Skin epidermis (tissue), 12 donors: ENCODE measurements at regions not wholly inside any gene's neighbourhood (a gene's known extent, or its start where the extent isn't known, plus 50 kb on each side); places are given as distances from the start of the nearest gene placed in this dataset.

Experiments used
- H3K27ac ChIP-seq, 21 experiments: fragments of 200-600 bp; sonication (generic) in 11 of 21; one replicate each; pipeline ENCODE4 v1.5.0; 2020; ENCODE audit warnings: mild to moderate bottlenecking in 3 of 21, inconsistent platforms in 2 of 21, moderate library complexity in 2 of 21
- H3K4me3 ChIP-seq, 7 experiments: fragments of 200-600 bp; sonication (generic) in 2 of 7; one replicate each; pipeline ENCODE4 v1.5.0; 2020; ENCODE audit warnings: inconsistent platforms in 2 of 7, mild to moderate bottlenecking in 2 of 7, moderate library complexity in 1 of 7

DNA sequence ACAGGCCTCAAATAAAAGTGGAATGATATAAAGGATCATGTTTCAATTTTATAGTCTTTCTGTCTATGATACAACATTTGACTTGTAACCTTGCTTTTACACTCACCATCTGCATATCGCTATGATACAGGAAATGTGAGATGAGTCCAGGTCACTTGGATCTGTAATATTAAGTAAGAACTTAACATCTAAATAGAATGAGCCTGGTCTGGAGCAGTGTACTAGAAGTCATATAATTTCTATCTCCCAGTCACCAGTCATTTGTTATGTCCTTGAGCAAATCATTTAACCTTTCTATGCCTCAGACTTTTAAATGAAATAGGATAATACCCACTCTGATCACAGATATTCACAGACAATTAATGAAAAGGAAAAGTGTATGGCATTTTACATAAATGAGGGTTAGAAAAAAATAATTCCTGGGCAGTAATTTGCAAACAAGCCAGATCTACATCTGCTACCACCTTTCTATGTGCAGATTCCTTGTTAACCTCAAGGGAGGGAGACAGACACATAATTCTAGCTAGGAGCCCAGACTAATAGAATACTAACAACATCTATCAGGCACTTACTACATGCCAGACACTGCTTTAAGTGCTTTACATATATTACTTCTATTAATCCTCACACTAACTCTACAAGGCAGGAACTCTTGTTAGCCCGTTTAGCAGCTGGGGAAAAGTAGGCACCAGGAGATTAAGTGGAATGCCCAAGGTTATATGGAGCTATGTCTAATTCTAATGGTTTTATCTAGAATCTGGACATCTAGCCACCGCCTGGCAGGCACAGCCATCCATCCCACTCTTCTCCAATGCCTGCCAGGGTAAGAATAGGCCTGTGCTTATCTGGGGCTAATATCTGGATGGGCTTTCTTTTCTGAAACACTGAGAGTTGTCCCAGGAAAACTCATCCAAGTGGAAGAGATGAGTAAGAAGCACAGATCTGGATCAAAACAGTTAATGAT is 313.6 kb upstream of the CDH20 start:
- Histone ChIP-seq H3K4me3 (no peak overlapping the region), H3K27ac (no peak overlapping the region)

DNA sequence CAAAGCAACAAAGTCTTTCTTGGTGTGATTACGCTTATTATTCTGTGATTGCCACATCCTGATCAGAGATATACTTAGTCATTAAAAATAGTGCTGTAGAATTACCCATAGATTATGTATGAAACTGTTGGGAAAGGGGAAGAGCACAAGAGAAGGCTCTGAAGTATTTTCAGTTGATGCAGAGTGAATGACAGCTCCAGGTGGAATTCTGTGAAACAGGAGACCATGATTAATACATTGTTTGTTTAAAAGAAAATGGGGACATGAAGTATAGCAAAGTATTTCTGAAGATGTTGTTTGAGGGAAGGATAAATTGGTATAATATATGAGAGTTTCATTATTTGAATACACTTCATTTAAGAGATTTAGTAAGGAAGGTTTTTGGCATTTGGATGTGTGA is 307.6 kb upstream of the CDH20 start:
- Histone ChIP-seq H3K27ac (no peak overlapping the region), H3K4me3 (no peak overlapping the region)

DNA sequence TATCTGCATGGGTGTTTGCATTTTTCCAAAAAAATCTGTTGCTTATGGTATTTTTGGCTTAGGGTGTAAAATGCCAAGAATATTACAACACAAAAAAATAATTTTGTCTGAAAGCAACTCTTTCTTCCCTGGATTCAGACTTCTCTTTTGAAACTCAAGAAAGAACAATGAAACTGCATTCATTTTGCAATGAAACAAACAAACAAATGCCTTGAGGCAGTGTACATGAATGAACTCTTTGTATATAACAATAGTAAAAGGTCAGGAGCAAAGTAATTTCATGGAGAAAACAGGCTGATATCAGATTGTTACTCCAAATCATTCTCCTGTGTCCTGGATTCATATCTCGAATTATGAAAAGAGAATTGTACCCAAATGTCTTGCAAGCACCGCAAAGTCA is 301.6 kb upstream of the CDH20 start:
- no peak overlapping the region for H3K4me3 ChIP-seq
- no peak overlapping the region for H3K27ac ChIP-seq

DNA sequence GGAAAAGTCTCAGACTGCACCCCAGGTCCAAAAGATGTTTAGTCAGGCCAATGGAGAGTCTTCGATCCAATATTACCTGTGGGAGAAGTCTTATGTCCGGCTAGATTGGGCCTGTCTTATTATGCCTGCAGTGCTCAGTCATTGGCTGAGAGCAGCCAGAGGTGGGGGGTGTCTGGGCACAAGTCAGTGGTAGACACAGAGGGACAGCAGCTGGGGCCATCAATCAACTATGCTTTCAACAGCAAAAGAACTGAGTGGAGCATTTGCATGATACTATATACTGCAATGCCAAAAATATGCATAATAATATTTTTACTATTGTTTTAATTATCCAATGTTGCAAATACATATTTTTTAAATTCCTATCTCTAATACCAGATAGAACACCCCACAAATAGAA is 298.6 kb upstream of the CDH20 start:
- no peak overlapping the region for H3K4me3 ChIP-seq

DNA sequence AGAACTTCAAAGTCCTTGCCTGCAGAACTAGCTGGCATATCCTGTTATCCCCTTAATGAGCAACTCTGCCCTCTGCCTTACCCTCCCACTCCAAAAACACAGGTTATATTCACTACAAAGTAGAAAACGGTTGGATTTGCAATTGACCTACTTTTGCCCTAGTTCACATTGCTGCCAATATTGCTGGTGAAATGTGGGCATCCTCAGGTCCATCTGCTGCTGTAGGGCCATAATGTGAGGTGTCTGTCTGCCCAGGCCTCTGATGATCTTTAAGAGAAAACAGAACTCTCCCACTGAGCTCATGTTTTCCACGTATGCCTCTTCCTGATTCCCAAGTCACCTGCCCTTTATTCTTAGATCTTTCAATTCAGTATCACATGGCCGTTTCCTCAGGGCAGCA is 294.0 kb upstream of the CDH20 start:
- H3K27ac ChIP-seq = no peak overlapping the region

More for the DNA sequence above, 298.6 kb upstream of the CDH20 start:
- no peak overlapping the region for H3K27ac ChIP-seq

DNA sequence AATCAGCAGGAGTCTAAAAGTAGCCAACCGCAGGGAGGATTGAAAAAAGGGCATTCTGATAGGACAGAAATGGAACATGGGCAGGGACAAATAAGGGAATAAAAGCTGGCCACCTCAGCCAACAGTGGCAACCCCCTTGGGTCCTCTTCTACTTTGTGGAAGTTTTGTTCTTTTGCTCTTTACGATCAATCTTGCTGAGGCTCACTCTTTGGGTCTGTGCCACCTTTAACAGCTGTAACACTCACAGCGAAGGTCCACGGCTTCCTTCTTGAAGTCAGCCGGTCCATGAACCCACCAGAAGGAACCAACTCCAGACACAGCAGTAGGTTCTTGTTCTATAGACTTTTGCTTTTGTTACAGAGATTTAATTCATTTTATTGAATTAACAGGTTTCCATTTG is 285.4 kb upstream of the CDH20 start:
- H3K27ac ChIP-seq = no peak overlapping the region
- no peak overlapping the region for H3K4me3 ChIP-seq

More for the DNA sequence above, 294.0 kb upstream of the CDH20 start:
- H3K4me3 ChIP-seq = no peak overlapping the region

DNA sequence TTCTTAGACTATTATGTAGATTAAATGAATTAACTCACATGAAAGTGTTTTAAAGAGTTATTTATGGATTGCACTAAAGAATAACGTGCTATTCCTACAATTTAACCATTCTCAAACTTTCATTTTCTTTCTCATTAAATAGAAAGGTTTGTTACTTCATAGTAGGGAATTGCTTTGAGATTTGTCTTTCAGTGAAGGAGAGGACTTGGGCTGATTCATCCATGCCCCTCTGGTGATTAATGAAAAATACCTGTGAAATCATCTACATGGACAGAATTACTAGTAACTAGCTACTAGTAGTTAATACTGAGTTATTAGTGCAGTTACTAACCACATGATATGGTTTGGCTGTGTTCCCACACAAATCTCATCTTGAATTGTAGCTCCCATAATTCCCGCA is 275.8 kb upstream of the CDH20 start:
- Histone ChIP-seq H3K27ac (no peak overlapping the region), H3K4me3 (no peak overlapping the region)

DNA sequence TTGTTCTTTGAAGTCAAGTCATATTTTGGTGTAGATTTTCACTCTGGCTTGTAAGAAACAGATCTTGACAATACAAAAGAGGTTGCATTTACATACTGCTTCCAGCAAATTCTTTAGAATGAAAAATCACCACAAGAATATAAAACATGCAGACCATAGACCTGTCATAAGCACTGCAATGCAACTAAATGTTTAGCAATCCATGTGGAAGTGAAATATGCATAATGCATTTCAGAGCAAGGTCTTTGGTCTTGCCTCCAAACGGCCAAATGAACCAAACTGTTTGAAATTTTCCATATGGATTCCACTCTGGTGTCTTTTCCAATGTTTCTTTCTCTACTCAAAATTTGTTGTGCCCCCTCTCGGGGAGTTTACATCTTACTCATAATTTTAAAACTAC is 271.0 kb upstream of the CDH20 start:
- H3K27ac ChIP-seq = no peak overlapping the region
- H3K4me3 ChIP-seq = no peak overlapping the region

DNA sequence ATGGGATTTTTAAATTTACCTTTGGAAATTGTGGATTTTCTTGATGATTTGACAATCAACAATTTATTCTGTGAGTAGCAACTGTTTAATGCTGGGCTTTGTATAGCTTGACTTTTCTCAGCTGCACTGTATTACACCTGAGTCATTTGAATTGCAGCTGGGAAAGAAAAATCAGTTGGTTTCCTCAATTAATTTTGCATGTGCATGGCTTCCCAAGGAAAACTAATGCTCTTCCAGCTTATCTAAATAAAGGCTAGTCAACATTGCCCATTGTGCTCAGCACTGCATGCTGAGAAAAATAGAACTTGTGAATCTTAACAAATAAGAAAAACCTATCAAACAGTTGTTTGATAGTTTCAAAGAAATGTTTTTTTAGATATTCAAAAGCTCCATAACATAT is 268.3 kb upstream of the CDH20 start:
- Histone ChIP-seq H3K4me3 (no peak overlapping the region), H3K27ac (no peak overlapping the region)

DNA sequence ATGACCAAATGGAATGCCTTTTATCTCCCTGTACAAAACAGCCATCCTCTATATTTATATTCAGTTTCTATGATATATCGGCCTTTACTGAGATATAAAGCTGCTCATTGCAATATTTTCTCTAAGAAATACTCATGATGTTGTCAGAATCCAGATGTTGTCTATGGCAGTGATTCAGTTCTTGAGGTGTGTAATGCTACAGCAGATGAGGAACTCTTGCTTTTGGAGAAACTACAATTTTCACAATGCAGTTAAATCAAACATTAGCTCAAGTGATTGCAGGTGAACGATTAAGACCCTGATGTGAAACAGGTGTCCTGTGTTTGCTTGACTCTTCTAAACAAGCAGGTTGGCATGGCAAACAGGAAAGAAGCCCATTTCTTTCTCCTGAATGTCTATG is 256.2 kb upstream of the CDH20 start:
- Histone ChIP-seq H3K27ac (no peak overlapping the region), H3K4me3 (no peak overlapping the region)

DNA sequence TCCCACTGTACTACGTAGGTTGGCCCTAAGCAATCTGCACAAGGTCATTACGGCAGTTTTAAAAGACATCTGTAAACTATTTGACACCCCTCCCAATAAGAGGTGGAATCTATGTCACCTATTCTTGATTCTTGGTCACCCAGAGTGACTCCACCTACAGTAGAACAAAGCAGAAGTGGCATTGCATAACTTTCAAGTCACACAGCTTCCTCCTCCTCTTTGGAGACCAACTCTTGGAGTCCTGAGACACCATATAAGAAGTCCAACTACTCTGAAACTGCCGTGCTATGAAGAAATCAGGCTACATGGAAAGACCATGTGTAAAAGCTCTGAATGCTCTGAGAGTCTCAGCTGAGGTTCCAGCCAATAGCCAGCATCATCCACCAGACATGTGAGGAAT is 253.5 kb upstream of the CDH20 start:
- H3K4me3 ChIP-seq = no peak overlapping the region
- H3K27ac ChIP-seq = no peak overlapping the region

DNA sequence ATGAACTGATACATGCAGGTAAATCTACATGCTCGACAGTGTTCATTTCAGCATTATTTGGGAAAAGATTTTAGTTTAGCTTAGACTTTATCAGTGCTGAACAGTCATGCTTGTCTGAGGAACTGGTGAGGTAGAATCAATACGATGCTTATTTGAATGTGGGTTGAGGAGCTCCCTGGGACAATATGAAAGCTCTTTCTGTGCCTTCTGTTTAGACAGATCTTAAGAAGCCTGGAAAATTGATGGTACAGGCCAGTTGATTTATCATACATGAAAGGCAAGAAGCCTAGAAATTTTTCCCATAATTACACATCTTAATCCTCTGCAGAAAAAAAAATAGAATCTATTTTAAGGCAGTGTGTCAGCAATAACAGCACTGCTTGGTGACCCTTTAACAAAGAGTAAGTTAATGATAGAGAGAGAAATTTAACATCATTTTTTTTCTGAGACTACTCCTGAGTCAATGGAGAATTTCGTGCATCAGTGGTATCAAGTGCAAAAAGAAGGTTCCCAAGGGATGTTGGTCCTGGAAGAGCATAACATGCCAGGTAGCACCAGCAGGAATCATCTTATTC is 252.2 kb upstream of the CDH20 start:
- Histone ChIP-seq H3K4me3 (no peak overlapping the region), H3K27ac (no peak overlapping the region)

DNA sequence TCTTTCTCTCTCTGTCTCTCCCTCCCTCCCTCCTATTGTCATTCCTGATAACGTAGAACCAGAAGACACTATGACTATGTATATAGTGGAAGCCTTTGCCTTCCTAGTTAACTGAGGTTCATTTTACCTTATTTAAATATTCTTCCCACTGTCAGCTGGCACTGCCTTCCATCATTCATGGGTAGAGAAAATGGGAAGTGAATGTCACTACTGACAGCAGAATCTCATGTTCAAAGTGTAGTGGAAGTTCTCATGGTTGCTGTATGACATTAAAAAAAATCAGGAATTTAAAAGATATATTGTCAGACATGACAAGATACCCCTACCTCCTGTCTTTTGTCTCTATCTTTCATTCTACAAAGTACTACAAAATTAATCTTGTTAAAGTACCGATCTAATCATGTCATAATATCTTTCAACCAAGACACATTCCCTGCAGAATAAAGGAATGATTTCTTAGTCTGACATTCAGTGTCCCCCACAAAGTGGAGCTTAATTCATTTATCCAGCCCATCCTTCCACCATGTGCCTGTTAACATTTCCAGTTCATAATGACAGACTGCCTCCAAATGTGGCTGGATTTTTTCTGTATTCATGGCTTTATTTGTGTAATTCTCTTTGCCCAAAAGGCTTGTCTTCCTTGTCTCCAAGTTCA is 250.1 kb upstream of the CDH20 start:
- Histone ChIP-seq H3K4me3 (no peak overlapping the region), H3K27ac (no peak overlapping the region)

DNA sequence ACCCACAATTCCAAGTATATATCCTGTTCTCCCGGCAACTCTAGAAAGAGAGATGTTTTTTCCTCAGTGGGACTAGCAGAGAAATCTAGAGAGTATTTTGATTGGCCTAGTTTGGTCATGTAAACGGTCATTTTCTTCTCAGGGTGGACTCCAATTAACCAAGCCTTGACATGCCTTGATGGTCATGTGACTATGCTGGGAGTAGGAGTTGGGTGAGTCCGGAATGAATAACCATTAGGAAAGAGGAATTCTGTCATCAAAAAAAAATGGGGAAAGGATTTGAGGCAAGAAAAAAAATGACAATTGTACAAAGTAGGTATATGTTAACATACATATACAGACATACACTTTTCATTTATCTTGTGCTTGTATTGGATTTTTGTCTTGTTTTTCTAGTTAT is 248.2 kb upstream of the CDH20 start:
- H3K27ac ChIP-seq = no peak overlapping the region
- no peak overlapping the region for H3K4me3 ChIP-seq

DNA sequence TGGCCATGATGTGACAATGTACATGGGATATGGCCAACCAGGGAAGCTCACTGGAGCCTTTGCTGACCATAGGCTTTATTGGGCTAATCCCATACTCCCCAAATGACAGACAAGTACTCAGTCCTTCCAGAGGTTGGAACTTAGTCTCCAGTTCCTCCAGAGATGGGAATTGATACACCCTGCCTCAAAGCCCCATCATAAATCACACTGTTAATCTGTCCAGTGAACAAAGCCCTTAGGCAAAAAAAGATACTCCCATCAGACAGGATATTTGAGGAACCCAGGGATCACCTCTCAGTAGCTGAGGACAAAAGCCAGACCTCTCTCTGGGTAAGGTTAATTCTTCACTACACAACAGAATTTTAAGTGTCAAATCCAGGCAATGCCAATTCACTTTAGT is 247.5 kb upstream of the CDH20 start:
- Histone ChIP-seq H3K4me3 (no peak overlapping the region), H3K27ac (no peak overlapping the region)

DNA sequence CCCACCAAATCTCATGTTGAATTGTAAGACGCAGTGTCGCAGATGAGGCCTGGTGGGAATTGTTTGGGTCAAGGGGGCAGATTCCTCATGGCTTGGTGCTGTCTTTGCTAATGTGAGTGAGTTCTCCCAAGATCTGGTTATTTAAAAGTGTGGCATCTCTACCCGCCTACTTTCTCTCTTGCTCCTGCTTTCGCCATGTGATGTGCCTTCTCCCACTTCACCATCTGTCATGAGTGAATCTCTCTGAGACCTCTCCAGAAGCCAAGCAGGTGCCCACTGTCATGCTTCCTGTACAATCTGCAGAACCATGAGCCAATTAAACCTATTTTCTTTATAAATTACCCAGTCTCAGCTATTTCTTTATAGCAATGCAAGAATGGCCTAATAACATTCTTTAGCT is 246.6 kb upstream of the CDH20 start:
- Histone ChIP-seq H3K4me3 (no peak overlapping the region), H3K27ac (no peak overlapping the region)

DNA sequence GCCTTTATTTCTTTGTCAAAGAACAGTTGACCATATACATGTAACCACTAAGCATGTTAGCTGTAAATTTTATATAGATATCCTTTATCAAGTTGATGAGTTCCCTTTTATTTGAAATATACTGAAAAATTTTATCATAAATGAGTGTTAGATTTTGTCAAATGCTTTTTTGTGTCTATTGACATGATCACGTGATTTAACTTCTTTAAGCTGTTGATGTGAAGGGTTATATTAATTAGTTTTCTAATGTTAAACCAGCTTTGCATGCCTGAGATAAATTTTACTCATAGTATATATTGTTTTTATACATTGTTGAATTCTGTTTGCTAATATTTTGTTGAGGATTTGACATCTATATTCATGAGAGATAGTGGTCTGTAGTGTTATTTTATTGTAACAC is 241.9 kb upstream of the CDH20 start:
- no peak overlapping the region for H3K4me3 ChIP-seq
- H3K27ac ChIP-seq = no peak overlapping the region

DNA sequence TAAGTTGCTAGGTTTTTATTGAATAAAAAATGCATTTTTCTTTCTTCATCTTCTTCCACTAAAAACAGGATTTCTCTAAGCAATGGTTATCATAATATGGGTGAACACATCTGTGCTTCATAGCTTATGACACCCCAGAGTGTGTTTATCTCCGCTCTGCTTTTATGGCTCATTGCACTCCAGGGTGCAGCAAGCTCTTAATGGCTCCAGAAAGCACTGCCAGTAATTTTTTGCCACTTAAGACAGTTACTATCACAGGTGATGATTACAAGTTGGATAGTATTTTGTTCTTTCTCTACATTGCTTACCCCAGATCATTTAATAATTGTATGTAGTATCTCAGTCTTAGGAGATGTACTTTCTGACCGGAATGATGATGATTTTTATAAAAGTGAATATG is 239.3 kb upstream of the CDH20 start:
- H3K4me3 ChIP-seq = no peak overlapping the region
- no peak overlapping the region for H3K27ac ChIP-seq

DNA sequence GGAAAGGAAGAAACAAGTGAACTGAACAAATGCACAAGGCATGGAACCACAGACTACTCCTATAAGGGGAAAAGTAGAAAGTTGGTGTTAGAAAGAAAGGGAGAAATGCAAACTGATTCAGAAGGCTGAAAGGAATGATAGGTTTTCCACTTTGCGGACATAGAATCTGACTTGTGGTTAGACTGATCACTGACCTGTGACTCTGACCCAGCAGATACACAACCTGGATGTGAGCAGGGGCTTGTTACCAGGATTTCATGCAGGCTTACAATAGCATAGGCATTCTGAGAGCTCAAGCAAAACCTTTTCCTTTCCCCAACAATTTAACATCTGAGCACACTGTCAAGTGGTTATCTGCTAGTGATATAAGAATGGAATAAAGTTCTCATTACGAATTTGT is 237.0 kb upstream of the CDH20 start:
- Histone ChIP-seq H3K27ac (no peak overlapping the region), H3K4me3 (no peak overlapping the region)

DNA sequence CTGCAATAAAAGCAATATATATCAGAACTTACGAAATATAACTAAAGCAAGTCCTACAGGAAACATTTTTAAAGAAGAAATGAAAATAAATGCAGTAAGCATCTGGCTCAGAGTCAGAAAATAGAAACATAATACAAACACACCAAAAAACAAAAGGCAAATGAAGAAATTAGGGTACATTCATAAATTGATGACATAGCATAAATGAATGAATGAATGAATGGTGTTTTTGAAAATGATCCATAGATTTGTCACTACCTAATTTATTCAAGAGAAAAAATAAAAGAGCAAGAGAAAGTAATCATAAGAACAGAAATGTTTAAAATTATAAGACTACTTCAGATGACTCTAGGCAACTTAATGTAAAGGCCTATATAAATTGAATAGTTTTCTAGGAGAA is 226.1 kb upstream of the CDH20 start:
- no peak overlapping the region for H3K4me3 ChIP-seq
- no peak overlapping the region for H3K27ac ChIP-seq

DNA sequence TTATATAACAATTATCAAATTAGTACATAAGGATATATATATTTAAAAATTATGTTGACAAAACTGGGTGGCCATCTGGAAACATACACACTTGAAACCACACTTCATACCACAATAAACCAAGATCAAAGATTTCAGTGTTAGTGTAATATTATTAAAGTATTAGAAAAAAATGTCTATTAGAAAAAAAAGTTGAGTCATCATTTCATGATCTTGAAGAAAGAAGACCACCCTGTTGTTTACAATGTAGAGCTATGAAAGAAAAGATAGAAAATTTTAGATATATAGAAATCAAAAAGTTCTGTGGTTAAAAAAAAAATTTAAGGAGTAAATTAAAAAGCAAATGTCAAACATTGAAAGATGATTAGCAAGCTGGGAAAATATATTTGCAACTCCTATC is 224.5 kb upstream of the CDH20 start:
- H3K4me3 ChIP-seq = no peak overlapping the region
- no peak overlapping the region for H3K27ac ChIP-seq
